ENCODE measurements at regions not wholly inside any gene's neighbourhood (a gene's known extent, or its start where the extent isn't known, plus 50 kb on each side); places are given as distances from the start of the nearest gene placed in this dataset.

- H3K9me3 ChIP-seq = peaks cover 0 to 9% of the 10 kb centered on the region in 2 donors
- H3K4me3 ChIP-seq = no peak overlapping the region
- no peak for TF ChIP-seq CTCF (IDR thresholded peaks at IDR 0.05)
- no peaks in the 10 kb centered on the region for H3K36me3 ChIP-seq
- peak; percentile 53 for DNase-seq (ENCODE audit: low spot score)
- H3K27me3 ChIP-seq = no peaks in the 10 kb centered on the region
- H3K27ac ChIP-seq = no peak overlapping the region
- H3K4me1 ChIP-seq = no peaks in the 10 kb centered on the region
These were observed 99.0 kb upstream of the NEO1 start for GRCh38 chr15:72953306-72953705.

- no peak for DNase-seq (ENCODE audit: low spot score)
- H3K36me3 ChIP-seq = no peaks in the 10 kb centered on the region
- H3K9me3 ChIP-seq = peaks cover 5 to 21% of the 10 kb centered on the region in 2 donors
- no peaks in the 10 kb centered on the region for H3K27me3 ChIP-seq
- no peak for TF ChIP-seq CTCF (IDR thresholded peaks at IDR 0.05)
- no peak overlapping the region for H3K4me3 ChIP-seq
- no peaks in the 10 kb centered on the region for H3K4me1 ChIP-seq
- no peak overlapping the region for H3K27ac ChIP-seq
These were observed 100.1 kb upstream of the NEO1 start for GRCh38 chr15:72952151-72952550.

- Histone ChIP-seq H3K27me3 (no peaks in the 10 kb centered on the region), H3K27ac (no peak overlapping the region), H3K36me3 (no peaks in the 10 kb centered on the region), H3K9me3 (peaks cover 5 to 27% of the 10 kb centered on the region in 2 donors), H3K4me1 (no peaks in the 10 kb centered on the region), H3K4me3 (no peak overlapping the region)
- TF ChIP-seq CTCF (IDR thresholded peaks at IDR 0.05) = no peak
- DNase-seq (ENCODE audit: low spot score) = no peak
These were observed 103.6 kb upstream of the NEO1 start for GRCh38 chr15:72948662-72949061.

GRCh38 chr15:72947709-72948108, 104.6 kb upstream of the NEO1 start:
- TF ChIP-seq CTCF (IDR thresholded peaks at IDR 0.05) = no peak
- H3K36me3 ChIP-seq = no peaks in the 10 kb centered on the region
- peaks cover 5 to 27% of the 10 kb centered on the region in 2 donors for H3K9me3 ChIP-seq
- DNase-seq (ENCODE audit: low spot score) = no peak
- H3K4me1 ChIP-seq = no peaks in the 10 kb centered on the region
- H3K27me3 ChIP-seq = no peaks in the 10 kb centered on the region
- H3K27ac ChIP-seq = no peak overlapping the region
- H3K4me3 ChIP-seq = no peak overlapping the region

GRCh38 chr15:72944565-72944964, 107.7 kb upstream of the NEO1 start:
- no peaks in the 10 kb centered on the region for H3K4me1 ChIP-seq
- no peaks in the 10 kb centered on the region for H3K36me3 ChIP-seq
- no peak overlapping the region for H3K4me3 ChIP-seq
- no peak for DNase-seq (ENCODE audit: low spot score)
- no peaks in the 10 kb centered on the region for H3K27me3 ChIP-seq
- H3K9me3 ChIP-seq = peaks cover 5 to 27% of the 10 kb centered on the region in 2 donors
- TF ChIP-seq CTCF (IDR thresholded peaks at IDR 0.05) = no peak
- no peak overlapping the region for H3K27ac ChIP-seq

GRCh38 chr15:72940229-72940622, 112.0 kb upstream of the NEO1 start:
- no peak overlapping the region for H3K27ac ChIP-seq
- DNase-seq (ENCODE audit: low spot score) = no peak
- no peaks in the 10 kb centered on the region for H3K27me3 ChIP-seq
- H3K9me3 ChIP-seq = no peaks in the 10 kb centered on the region
- H3K4me1 ChIP-seq = no peaks in the 10 kb centered on the region
- H3K4me3 ChIP-seq = no peak overlapping the region
- no peak for TF ChIP-seq CTCF (IDR thresholded peaks at IDR 0.05)
- H3K36me3 ChIP-seq = no peaks in the 10 kb centered on the region
